H9 (cell line): ENCODE measurements at regions not wholly inside any gene's neighbourhood (a gene's known extent, or its start where the extent isn't known, plus 50 kb on each side); places are given as distances from the start of the nearest gene placed in this dataset.

Source experiments
- DNase-seq: peaks from one replicate; pipeline ENCODE4 v3.0.0-alpha.2; 2017
- H2AFZ ChIP-seq: one replicate; pipeline ENCODE4 v1.6.1; 2013; ENCODE audit warnings: mild to moderate bottlenecking, low read length, control low read depth, moderate library complexity
- H2AK5ac ChIP-seq: 2 replicates; pipeline ENCODE4 v1.6.1; 2013; ENCODE audit warnings: low read length, control low read depth, mixed read lengths; ENCODE audit not compliant: insufficient read length
- H2BK120ac ChIP-seq: one replicate; pipeline ENCODE4 v1.6.1; 2013; ENCODE audit warnings: low read depth, mild to moderate bottlenecking, low read length, control low read depth, inconsistent platforms; ENCODE audit not compliant: poor library complexity, severe bottlenecking
- H2BK12ac ChIP-seq: 2 replicates; pipeline ENCODE4 v1.6.1; 2013; ENCODE audit warnings: low read length, control low read depth, mixed read lengths, low read depth; ENCODE audit not compliant: insufficient read length
- H2BK15ac ChIP-seq: 2 replicates; pipeline ENCODE4 v1.6.1; 2013; ENCODE audit warnings: low read depth, low read length, control low read depth
- H2BK20ac ChIP-seq: one replicate; pipeline ENCODE4 v1.6.1; 2013; ENCODE audit warnings: low read depth, mild to moderate bottlenecking, low read length, control low read depth, inconsistent platforms; ENCODE audit not compliant: poor library complexity, severe bottlenecking
- H2BK5ac ChIP-seq: 2 replicates; pipeline ENCODE4 v1.6.1; 2013; ENCODE audit warnings: low read length, control low read depth, mixed read lengths; ENCODE audit not compliant: insufficient read length
- H3K14ac ChIP-seq: 2 replicates; pipeline ENCODE4 v1.6.1; 2013; ENCODE audit warnings: low read length, control low read depth; ENCODE audit not compliant: insufficient read depth
- H3K18ac ChIP-seq: 2 replicates; pipeline ENCODE4 v1.6.1; 2013; ENCODE audit warnings: low read depth, mild to moderate bottlenecking, mixed read lengths, low read length, control low read depth; ENCODE audit not compliant: insufficient read length
- H3K23ac ChIP-seq: 2 replicates; pipeline ENCODE4 v1.6.1; 2013; ENCODE audit warnings: low read length, control low read depth, mixed read lengths, low read depth; ENCODE audit not compliant: insufficient read length
- H3K23me2 ChIP-seq: 2 replicates; pipeline ENCODE4 v1.6.1; 2013; ENCODE audit warnings: low read depth, mild to moderate bottlenecking, mixed read lengths, low read length, control low read depth; ENCODE audit not compliant: insufficient read length, poor library complexity, severe bottlenecking
- H3K27ac ChIP-seq: 2 replicates; pipeline ENCODE4 v1.5.1; 2013; ENCODE audit warnings: low read length, control low read depth, mixed read lengths, low read depth; ENCODE audit not compliant: insufficient read length
- H3K27me3 ChIP-seq: 2 replicates; pipeline ENCODE4 v1.6.1; 2013; ENCODE audit warnings: low read length, control low read depth, inconsistent platforms; ENCODE audit not compliant: insufficient read depth
- H3K4ac ChIP-seq: 2 replicates; pipeline ENCODE4 v1.6.1; 2013; ENCODE audit warnings: low read depth, mild to moderate bottlenecking, control low read depth, inconsistent platforms, low read length, moderate library complexity
- H3K4me1 ChIP-seq: 2 replicates; pipeline ENCODE4 v1.6.1; 2013; ENCODE audit warnings: low read length, control low read depth, inconsistent platforms; ENCODE audit not compliant: insufficient read depth
- H3K4me2 ChIP-seq: 2 replicates; pipeline ENCODE4 v1.6.1; 2013; ENCODE audit warnings: low read length, control low read depth, mixed read lengths; ENCODE audit not compliant: insufficient read length, insufficient read depth
- H3K56ac ChIP-seq: 2 replicates; pipeline ENCODE4 v1.6.1; 2013; ENCODE audit warnings: low read depth, mild to moderate bottlenecking, mixed read lengths, low read length, control low read depth; ENCODE audit not compliant: insufficient read length
- H3K79me1 ChIP-seq: 2 replicates; pipeline ENCODE4 v1.6.1; 2013; ENCODE audit warnings: low read depth, mild to moderate bottlenecking, moderate library complexity, low read length, control low read depth, inconsistent platforms; ENCODE audit not compliant: insufficient read depth, poor library complexity, severe bottlenecking
- H3K79me2 ChIP-seq: 2 replicates; pipeline ENCODE4 v1.6.1; 2013; ENCODE audit warnings: low read length, control low read depth, inconsistent platforms; ENCODE audit not compliant: insufficient read depth
- H3K9ac ChIP-seq: 2 replicates; pipeline ENCODE4 v1.6.1; 2013; ENCODE audit warnings: low read length, control low read depth, mixed read lengths; ENCODE audit not compliant: insufficient read length; ENCODE audit errors: extremely low read depth
- H3K9me3 ChIP-seq: one replicate; pipeline ENCODE4 v1.6.1; 2013; ENCODE audit warnings: low read depth, low read length, inconsistent platforms; ENCODE audit not compliant: control insufficient read depth
- H3T11ph ChIP-seq: one replicate; pipeline ENCODE4 v1.6.1; 2013; ENCODE audit warnings: mild to moderate bottlenecking, low read length, control low read depth, inconsistent platforms
- H4K20me1 ChIP-seq: one replicate; pipeline ENCODE4 v1.6.1; 2013; ENCODE audit not compliant: control insufficient read depth, insufficient read length, insufficient read depth
- H4K5ac ChIP-seq: 2 replicates; pipeline ENCODE4 v1.6.1; 2013; ENCODE audit warnings: low read depth, mild to moderate bottlenecking, mixed read lengths, low read length, control low read depth; ENCODE audit not compliant: insufficient read length
- H4K8ac ChIP-seq: replicated peaks from 2 replicates; pipeline ENCODE4 v1.6.1; 2013; ENCODE audit warnings: low read length, control low read depth, mixed read lengths, low read depth; ENCODE audit not compliant: insufficient read length
- H4K91ac ChIP-seq: 2 replicates; pipeline ENCODE4 v1.6.1; 2013; ENCODE audit warnings: low read depth, mild to moderate bottlenecking, moderate library complexity, mixed read lengths, low read length, control low read depth; ENCODE audit not compliant: insufficient read length
- H3K27ac Mint-ChIP-seq, 3 experiments: 2 replicates in 2 of 3; 3 replicates in 1 of 3; pipeline ENCODE4 v1.8.0; 2020 to 2021; ENCODE audit warnings: mixed read lengths in 3 of 3, mild to moderate bottlenecking in 1 of 3, moderate library complexity in 1 of 3
- H3K27me3 Mint-ChIP-seq: 2 replicates; pipeline ENCODE4 v1.8.0; 2021; ENCODE audit warnings: low read depth, mild to moderate bottlenecking, moderate library complexity, mixed read lengths
- H3K36me3 Mint-ChIP-seq, 3 experiments: 2 replicates in 2 of 3; 3 replicates in 1 of 3; pipeline ENCODE4 v1.8.0; 2020 to 2021; ENCODE audit warnings: low read depth in 3 of 3, mixed read lengths in 3 of 3; ENCODE audit not compliant: insufficient read depth in 1 of 3
- H3K4me1 Mint-ChIP-seq, 2 experiments: 2 replicates each; pipeline ENCODE4 v1.8.0; 2020; ENCODE audit warnings: mixed read lengths in 2 of 2
- H3K4me3 Mint-ChIP-seq, 2 experiments: 2 replicates in 1 of 2; 3 replicates in 1 of 2; pipeline ENCODE4 v1.8.0; 2020 to 2021; ENCODE audit warnings: mild to moderate bottlenecking in 2 of 2, mixed read lengths in 2 of 2, moderate library complexity in 1 of 2
- H3K9me3 Mint-ChIP-seq, 2 experiments: 2 replicates in 1 of 2; 3 replicates in 1 of 2; pipeline ENCODE4 v1.8.0; 2020; ENCODE audit warnings: mild to moderate bottlenecking in 2 of 2, mixed read lengths in 2 of 2, moderate library complexity in 1 of 2
- CTCF ChIP-seq: fragments of 200-600 bp; sonication (generic); conservative IDR thresholded peaks from 3 replicates; pipeline ENCODE4 v1.8.0; 2021; ENCODE audit warnings: antibody characterized with exemption, mild to moderate bottlenecking
- WGBS: extraction: QIAGEN DNeasy Blood & Tissue Kit; methylation state at CpG from one replicate; pipeline ENCODE4 v1.1.7; 2013; ENCODE audit warnings: missing lambda C conversion rate, low lambda C conversion rate, mixed read lengths; ENCODE audit not compliant: insufficient read length; ENCODE audit errors: extremely low coverage; 5-methylcytosine and 5-hydroxymethylcytosine counted together

GRCh38 chr10:110434489-110435096, 63.1 kb upstream of the DUSP5 start:
- H3K23me2 ChIP-seq, result no peaks in the 10 kb centered on the region
- H2BK12ac ChIP-seq, result no peak overlapping the region
- no peak overlapping the region for H3K9ac ChIP-seq
- no peak overlapping the region for H2BK20ac ChIP-seq
- H3K27me3 ChIP-seq, result no peaks in the 10 kb centered on the region
- Mint-ChIP-seq H3K36me3 (no peaks in the 10 kb centered on the region; a peak in 1 of 7 replicates), H3K27ac (no peak overlapping the region), H3K27me3 (0 out of 2 replicates have a peak, but pooled peaks cover 2% of the 10 kb centered on the region), H3K4me1 (peaks cover 7 to 10% of the 10 kb centered on the region in 2 experiments), H3K9me3 (no peaks in the 10 kb centered on the region; a peak in 2 of 5 replicates), H3K4me3 (no peak overlapping the region)
- H3K56ac ChIP-seq, result no peak overlapping the region
- no peak overlapping the region for H4K5ac ChIP-seq
- DNase-seq, result no peak
- no peaks in the 10 kb centered on the region for H3K79me2 ChIP-seq
- H3K4me1 ChIP-seq, result no peaks in the 10 kb centered on the region
- H4K8ac ChIP-seq, result no peak overlapping the region
- H3K9me3 ChIP-seq, result no peaks in the 10 kb centered on the region
- H4K91ac ChIP-seq, result no peak overlapping the region
- H3T11ph ChIP-seq, result no peak overlapping the region
- whole genome bisulfite sequencing, result no CpG with 5 or more reads among the region's 5 CpGs
- H3K23ac ChIP-seq, result no peak overlapping the region
- no peak overlapping the region for H2AFZ ChIP-seq
- H2BK120ac ChIP-seq, result no peak overlapping the region
- H4K20me1 ChIP-seq, result no peaks in the 10 kb centered on the region
- no peak overlapping the region for H2AK5ac ChIP-seq
- no peaks in the 10 kb centered on the region for H3K79me1 ChIP-seq
- H3K4me2 ChIP-seq, result no peak overlapping the region
- no peak overlapping the region for H3K4ac ChIP-seq
- no peak overlapping the region for H3K18ac ChIP-seq
- no peak overlapping the region for H2BK5ac ChIP-seq
- H3K27ac ChIP-seq, result no peak overlapping the region
- H3K14ac ChIP-seq, result no peak overlapping the region
- TF ChIP-seq CTCF, result no peak
- H2BK15ac ChIP-seq, result no peak overlapping the region
